Body of pancreas (tissue), 4 donors: ENCODE measurements at regions not wholly inside any gene's neighbourhood (a gene's known extent, or its start where the extent isn't known, plus 50 kb on each side); places are given as distances from the start of the nearest gene placed in this dataset.

Experiments used
- POLR2A ChIP-seq, 3 donors: fragments of 450-650 bp; IDR thresholded peaks; one replicate each; pipeline ENCODE4 v1.6.1; 2016; ENCODE audit warnings: antibody characterized with exemption in 3 of 3, mild to moderate bottlenecking in 2 of 3
- TF ChIP-seq, protein P1 (sequence below), 7 experiments: fragments of 450-650 bp in 4 of 7; fragments of 200-600 bp in 3 of 7; sonication (generic) in 3 of 7; IDR thresholded peaks; one replicate each; pipeline ENCODE4 v1.5.1; 2016 to 2019; ENCODE audit warnings: antibody characterized with exemption in 7 of 7

DNA sequence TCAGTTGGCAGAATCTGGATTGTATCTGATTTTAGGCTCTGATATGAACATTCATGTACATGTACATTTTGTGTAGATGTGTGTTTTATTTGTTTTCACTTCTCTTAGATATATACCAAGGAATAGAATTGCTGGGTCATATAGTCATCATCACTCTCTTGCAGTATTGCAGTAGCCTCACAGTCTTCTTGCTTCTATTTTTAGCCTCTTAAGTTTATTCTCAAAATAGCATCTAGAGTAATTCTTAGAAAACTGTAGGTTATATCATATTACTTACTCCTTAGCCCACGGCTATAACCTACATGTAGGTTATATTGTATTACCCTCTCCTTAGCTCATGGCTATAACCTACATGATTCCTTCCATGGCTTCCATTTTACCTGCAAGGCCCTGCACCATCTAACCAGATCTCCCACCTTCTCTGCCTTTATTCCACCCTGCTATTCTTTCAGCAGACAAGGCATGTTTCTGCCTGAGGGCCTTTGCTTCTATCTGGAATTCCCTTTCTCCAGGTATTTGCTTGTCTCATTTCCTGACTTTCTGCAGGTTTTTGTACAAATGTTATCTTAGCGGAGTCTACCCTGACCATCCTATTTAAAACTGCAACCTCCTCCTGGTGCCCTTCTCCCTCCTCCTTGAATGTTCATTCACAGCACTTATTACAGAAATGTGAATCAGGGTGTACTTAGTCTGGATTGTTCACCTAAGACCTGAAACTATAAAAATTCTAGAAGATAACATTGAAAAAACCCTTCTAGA lies 109.0 kb upstream of the ETV3 start:
- no peak for TF ChIP-seq POLR2A (IDR thresholded peaks at IDR 0.05)
- TF ChIP-seq, protein P1, sequence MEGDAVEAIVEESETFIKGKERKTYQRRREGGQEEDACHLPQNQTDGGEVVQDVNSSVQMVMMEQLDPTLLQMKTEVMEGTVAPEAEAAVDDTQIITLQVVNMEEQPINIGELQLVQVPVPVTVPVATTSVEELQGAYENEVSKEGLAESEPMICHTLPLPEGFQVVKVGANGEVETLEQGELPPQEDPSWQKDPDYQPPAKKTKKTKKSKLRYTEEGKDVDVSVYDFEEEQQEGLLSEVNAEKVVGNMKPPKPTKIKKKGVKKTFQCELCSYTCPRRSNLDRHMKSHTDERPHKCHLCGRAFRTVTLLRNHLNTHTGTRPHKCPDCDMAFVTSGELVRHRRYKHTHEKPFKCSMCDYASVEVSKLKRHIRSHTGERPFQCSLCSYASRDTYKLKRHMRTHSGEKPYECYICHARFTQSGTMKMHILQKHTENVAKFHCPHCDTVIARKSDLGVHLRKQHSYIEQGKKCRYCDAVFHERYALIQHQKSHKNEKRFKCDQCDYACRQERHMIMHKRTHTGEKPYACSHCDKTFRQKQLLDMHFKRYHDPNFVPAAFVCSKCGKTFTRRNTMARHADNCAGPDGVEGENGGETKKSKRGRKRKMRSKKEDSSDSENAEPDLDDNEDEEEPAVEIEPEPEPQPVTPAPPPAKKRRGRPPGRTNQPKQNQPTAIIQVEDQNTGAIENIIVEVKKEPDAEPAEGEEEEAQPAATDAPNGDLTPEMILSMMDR (IDR thresholded peaks at IDR 0.05) = no peak
